ENCODE measurements at regions not wholly inside any gene's neighbourhood (a gene's known extent, or its start where the extent isn't known, plus 50 kb on each side); places are given as distances from the start of the nearest gene placed in this dataset.
"Not testable (repeated sequence)": the region's sequence is repeated elsewhere in the genome, so short reads cannot be mapped to it uniquely, and the experiment has no call there.

DNA sequence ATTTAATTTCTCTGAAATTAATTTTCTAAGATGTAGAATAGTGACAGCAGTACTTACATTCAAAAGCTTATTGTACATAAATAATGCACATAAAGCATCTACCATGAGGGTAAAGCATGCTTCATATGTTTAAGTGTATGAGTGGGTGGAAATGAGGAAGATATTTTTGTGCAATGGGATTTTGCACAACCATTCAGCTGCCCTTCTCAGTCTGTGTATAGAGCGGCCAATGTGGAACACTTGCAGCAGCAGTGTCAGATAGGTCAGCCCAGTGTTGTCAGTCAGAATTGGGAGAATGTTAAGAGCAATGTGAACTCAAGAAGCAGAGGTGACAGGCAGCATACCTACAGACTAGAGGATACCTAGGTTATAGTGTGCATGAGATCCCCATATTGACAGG, 72.5 kb upstream of the ATP2B1 start:
- no peak for DNase-seq (ENCODE audit: low spot score)

GRCh38 chr12:89779090-89779489, 70.5 kb upstream of the ATP2B1 start:
- no peak for DNase-seq (ENCODE audit: low spot score)

GRCh38 chr12:89777733-89778379, 69.2 kb upstream of the ATP2B1 start:
- DNase-seq (ENCODE audit: low spot score): no peak

GRCh38 chr12:89775986-89776365, 67.3 kb upstream of the ATP2B1 start:
- DNase-seq (ENCODE audit: low spot score): no peak

GRCh38 chr12:89775063-89775985, 66.7 kb upstream of the ATP2B1 start:
- DNase-seq (ENCODE audit: low spot score): no peak

DNA sequence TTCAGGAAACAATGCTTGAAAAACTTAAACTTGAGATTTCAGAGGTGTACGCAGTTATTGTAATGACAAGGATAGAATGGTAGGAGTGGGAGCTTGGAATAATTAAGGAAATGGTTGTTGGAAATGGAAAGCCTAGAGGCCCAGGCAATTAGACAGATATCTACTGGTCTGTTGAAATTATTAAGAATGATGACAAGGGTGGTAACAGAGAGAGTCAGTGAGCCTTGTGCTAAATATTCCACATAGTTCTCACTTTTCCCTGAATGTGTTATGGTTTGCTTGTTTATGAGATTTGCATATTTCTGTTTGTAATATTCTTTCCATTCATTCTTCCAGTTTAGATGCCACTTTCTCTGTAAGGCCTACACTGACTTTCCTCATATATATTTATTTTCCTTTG, 66.0 kb upstream of the ATP2B1 start:
- DNase-seq (ENCODE audit: low spot score): no peak

- no peak for DNase-seq (ENCODE audit: low spot score)
Observed at GRCh38 chr12:89770391-89770790, 61.8 kb upstream of the ATP2B1 start.

DNA sequence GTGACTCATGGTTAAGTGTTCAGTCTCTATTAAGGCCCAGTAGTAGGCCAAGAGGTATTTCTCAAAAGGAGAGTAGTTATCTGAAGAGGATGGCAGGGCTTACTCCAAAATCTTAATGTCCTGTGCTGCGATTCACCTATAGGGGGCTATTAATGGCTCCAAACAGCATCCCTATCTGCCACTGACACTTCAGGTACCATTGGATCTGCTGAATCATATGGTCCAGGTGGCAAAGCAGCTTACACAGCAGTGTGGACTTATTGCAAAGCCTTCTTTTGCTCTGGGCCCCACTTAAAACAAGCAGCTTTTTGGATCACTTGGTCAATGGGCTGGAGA, 60.8 kb upstream of the ATP2B1 start:
- DNase-seq (ENCODE audit: low spot score): no peak

- peak; percentile 49 for DNase-seq (ENCODE audit: low spot score)
Observed at GRCh38 chr12:89768586-89769482, 60.2 kb upstream of the ATP2B1 start.

- no peak for DNase-seq (ENCODE audit: low spot score)
Observed at GRCh38 chr12:89765959-89766824, 57.6 kb upstream of the ATP2B1 start.

DNA sequence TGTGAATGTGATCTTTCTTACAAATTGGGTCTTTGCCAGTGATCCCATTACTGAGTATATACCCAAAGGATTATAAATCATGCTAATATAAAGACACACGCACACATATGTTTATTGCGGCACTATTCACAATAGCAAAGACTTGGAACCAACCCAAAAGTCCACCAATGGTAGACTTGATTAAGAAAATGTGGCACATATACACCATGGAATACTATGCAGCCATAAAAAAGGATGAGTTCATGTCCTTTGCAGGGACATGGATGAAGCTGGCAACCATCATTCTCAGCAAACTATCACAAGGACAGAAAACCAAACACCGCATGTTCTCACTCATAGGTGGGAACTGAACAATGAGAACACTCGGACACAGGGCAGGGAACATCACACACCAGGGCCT, 55.5 kb upstream of the ATP2B1 start:
- DNase-seq (ENCODE audit: low spot score): not testable (repeated sequence)

- DNase-seq (ENCODE audit: low spot score): no peak
Observed at GRCh38 chr12:89762498-89763170, 54.0 kb upstream of the ATP2B1 start.

- no peak for DNase-seq (ENCODE audit: low spot score)
Observed at GRCh38 chr12:89760783-89761182, 52.1 kb upstream of the ATP2B1 start.
